Stomach smooth muscle (tissue), 2 donors: ENCODE measurements at regions not wholly inside any gene's neighbourhood (a gene's known extent, or its start where the extent isn't known, plus 50 kb on each side); places are given as distances from the start of the nearest gene placed in this dataset.

Experiments used
- H3K27ac ChIP-seq: one replicate; pipeline ENCODE4 v1.7.0; 2013; ENCODE audit warnings: mild to moderate bottlenecking, low read length, inconsistent platforms
- H3K27me3 ChIP-seq, 2 donors: one replicate each; pipeline ENCODE4 v1.7.0; 2013; ENCODE audit warnings: low read length in 2 of 2; ENCODE audit not compliant: insufficient read depth in 2 of 2, control insufficient read depth in 1 of 2
- H3K36me3 ChIP-seq, 2 donors: one replicate each; pipeline ENCODE4 v1.7.0; 2013; ENCODE audit warnings: low read length in 2 of 2; ENCODE audit not compliant: control insufficient read depth in 2 of 2, insufficient read depth in 2 of 2
- H3K4me1 ChIP-seq: one replicate; pipeline ENCODE4 v1.7.0; 2013; ENCODE audit warnings: low read length; ENCODE audit not compliant: control insufficient read depth, insufficient read depth
- H3K4me3 ChIP-seq, 2 donors: one replicate each; pipeline ENCODE4 v1.7.0; 2013; ENCODE audit warnings: low read length in 2 of 2
- H3K9ac ChIP-seq, 2 donors: one replicate each; pipeline ENCODE4 v1.7.0; 2013; ENCODE audit warnings: low read length in 2 of 2, mild to moderate bottlenecking in 1 of 2
- H3K9me3 ChIP-seq, 2 donors: one replicate each; pipeline ENCODE4 v1.7.0; 2013; ENCODE audit warnings: low read length in 2 of 2; ENCODE audit not compliant: control insufficient read depth in 2 of 2
- donor health status: healthy.
- donor health status: Pancreatic carcinoma.

GRCh38 chr7:51455513-51455912 is 138.9 kb upstream of the COBL start:
- H3K27me3 ChIP-seq: no peaks in the 10 kb centered on the region
- no peak overlapping the region for H3K4me3 ChIP-seq
- H3K4me1 ChIP-seq: peaks cover 5% of the 10 kb centered on the region
- no peaks in the 10 kb centered on the region for H3K36me3 ChIP-seq
- no peak overlapping the region for H3K27ac ChIP-seq
- H3K9me3 ChIP-seq: no peaks in the 10 kb centered on the region
- no peak overlapping the region for H3K9ac ChIP-seq

- no peak overlapping the region for H3K4me3 ChIP-seq
- H3K4me1 ChIP-seq: peaks cover 5% of the 10 kb centered on the region
- H3K27me3 ChIP-seq: no peaks in the 10 kb centered on the region
- H3K36me3 ChIP-seq: no peaks in the 10 kb centered on the region
- no peak overlapping the region for H3K27ac ChIP-seq
- H3K9ac ChIP-seq: no peak overlapping the region
- no peaks in the 10 kb centered on the region for H3K9me3 ChIP-seq
These were observed 138.5 kb upstream of the COBL start for GRCh38 chr7:51455086-51455485.

GRCh38 chr7:51452694-51453093 is 136.1 kb upstream of the COBL start:
- Histone ChIP-seq H3K27me3 (no peaks in the 10 kb centered on the region), H3K4me3 (no peak overlapping the region), H3K9me3 (no peaks in the 10 kb centered on the region), H3K27ac (no peak overlapping the region), H3K36me3 (no peaks in the 10 kb centered on the region), H3K4me1 (peaks cover 5% of the 10 kb centered on the region), H3K9ac (no peak overlapping the region)

GRCh38 chr7:51451751-51452476 is 135.3 kb upstream of the COBL start:
- no peaks in the 10 kb centered on the region for H3K36me3 ChIP-seq
- peaks cover 5% of the 10 kb centered on the region for H3K4me1 ChIP-seq
- no peak overlapping the region for H3K4me3 ChIP-seq
- H3K27me3 ChIP-seq: no peaks in the 10 kb centered on the region
- no peaks in the 10 kb centered on the region for H3K9me3 ChIP-seq
- H3K27ac ChIP-seq: no peak overlapping the region
- H3K9ac ChIP-seq: no peak overlapping the region

GRCh38 chr7:51450541-51450940 is 133.9 kb upstream of the COBL start:
- H3K27me3 ChIP-seq: no peaks in the 10 kb centered on the region
- H3K36me3 ChIP-seq: no peaks in the 10 kb centered on the region
- H3K4me3 ChIP-seq: no peak overlapping the region
- no peaks in the 10 kb centered on the region for H3K9me3 ChIP-seq
- H3K4me1 ChIP-seq: peaks cover 5% of the 10 kb centered on the region
- no peak overlapping the region for H3K9ac ChIP-seq
- no peak overlapping the region for H3K27ac ChIP-seq

GRCh38 chr7:51446785-51447184 is 130.2 kb upstream of the COBL start:
- Histone ChIP-seq H3K27me3 (no peaks in the 10 kb centered on the region), H3K36me3 (no peaks in the 10 kb centered on the region), H3K27ac (no peak overlapping the region), H3K9me3 (no peaks in the 10 kb centered on the region), H3K4me3 (no peak overlapping the region), H3K4me1 (no peaks in the 10 kb centered on the region), H3K9ac (no peak overlapping the region)

- H3K4me1 ChIP-seq: no peaks in the 10 kb centered on the region
- no peaks in the 10 kb centered on the region for H3K36me3 ChIP-seq
- no peaks in the 10 kb centered on the region for H3K27me3 ChIP-seq
- no peak overlapping the region for H3K9ac ChIP-seq
- H3K27ac ChIP-seq: no peak overlapping the region
- H3K4me3 ChIP-seq: no peak overlapping the region
- H3K9me3 ChIP-seq: no peaks in the 10 kb centered on the region
These were observed 129.7 kb upstream of the COBL start for GRCh38 chr7:51446356-51446755.

- Histone ChIP-seq H3K27me3 (no peaks in the 10 kb centered on the region), H3K27ac (no peak overlapping the region), H3K4me1 (no peaks in the 10 kb centered on the region), H3K4me3 (no peak overlapping the region), H3K36me3 (no peaks in the 10 kb centered on the region), H3K9ac (no peak overlapping the region), H3K9me3 (no peaks in the 10 kb centered on the region)
These were observed 128.3 kb upstream of the COBL start for GRCh38 chr7:51444936-51445335.

- H3K4me3 ChIP-seq: peak overlapping the region in 1 of 2 donors; percentile 8
- no peaks in the 10 kb centered on the region for H3K4me1 ChIP-seq
- H3K27me3 ChIP-seq: peaks cover 0 to 8% of the 10 kb centered on the region in 2 donors
- no peaks in the 10 kb centered on the region for H3K36me3 ChIP-seq
- H3K9ac ChIP-seq: no peak overlapping the region
- H3K27ac ChIP-seq: no peak overlapping the region
- H3K9me3 ChIP-seq: no peaks in the 10 kb centered on the region
These were observed 114.0 kb upstream of the COBL start for GRCh38 chr7:51430480-51431086.

GRCh38 chr7:51428217-51428887 is 111.7 kb upstream of the COBL start:
- H3K9me3 ChIP-seq: no peaks in the 10 kb centered on the region
- no peak overlapping the region for H3K27ac ChIP-seq
- no peak overlapping the region for H3K4me3 ChIP-seq
- H3K4me1 ChIP-seq: no peaks in the 10 kb centered on the region
- no peaks in the 10 kb centered on the region for H3K36me3 ChIP-seq
- H3K9ac ChIP-seq: no peak overlapping the region
- H3K27me3 ChIP-seq: peaks cover 0 to 8% of the 10 kb centered on the region in 2 donors

GRCh38 chr7:51426163-51426562 is 109.6 kb upstream of the COBL start:
- no peak overlapping the region for H3K27ac ChIP-seq
- no peaks in the 10 kb centered on the region for H3K36me3 ChIP-seq
- H3K9me3 ChIP-seq: no peaks in the 10 kb centered on the region
- peaks cover 0 to 8% of the 10 kb centered on the region in 2 donors for H3K27me3 ChIP-seq
- no peak overlapping the region for H3K4me3 ChIP-seq
- no peaks in the 10 kb centered on the region for H3K4me1 ChIP-seq
- H3K9ac ChIP-seq: no peak overlapping the region
